Activated CD8-positive, alpha-beta T cell treated with anti-CD3 and anti-CD28 coated beads, Interleukin-2, amount 10 ng/mL, durations not matched to agents 7 days and 5 days (primary cell): ENCODE measurements at regions not wholly inside any gene's neighbourhood (a gene's known extent, or its start where the extent isn't known, plus 50 kb on each side); places are given as distances from the start of the nearest gene placed in this dataset.
"Not testable (repeated sequence)": the region's sequence is repeated elsewhere in the genome, so short reads cannot be mapped to it uniquely, and the experiment has no call there.

Source experiments
- ATAC-seq: fragments of 150-1000 bp; cut with Tn5 transposase; one replicate; pipeline ENCODE4 v1.10.0; 2021; ENCODE audit warnings: moderate library complexity
- CTCF ChIA-PET: fragments of 350-600 bp; sonication (Branson Sonifier 250); formaldehyde crosslinking; loops from one replicate; lab custom pipeline; 2021; ENCODE audit warnings: antibody characterized with exemption; lab: Charles Lee
- POLR2A ChIA-PET: fragments of 350-600 bp; sonication (Branson Sonifier 250); formaldehyde crosslinking; loops from one replicate; lab custom pipeline; 2021; ENCODE audit warnings: antibody characterized with exemption; lab: Charles Lee
- DNase-seq: peaks from one replicate; pipeline ENCODE4 v3.0.0-alpha.2; 2020
- H3K27ac Mint-ChIP-seq: one replicate; pipeline ENCODE4 v1.8.0; 2021; ENCODE audit warnings: mild to moderate bottlenecking, mixed read lengths
- H3K27me3 Mint-ChIP-seq: one replicate; pipeline ENCODE4 v1.8.0; 2021; ENCODE audit warnings: low read depth, mixed read lengths
- H3K36me3 Mint-ChIP-seq: one replicate; pipeline ENCODE4 v1.8.0; 2021; ENCODE audit warnings: low read depth, mixed read lengths
- H3K4me1 Mint-ChIP-seq: one replicate; pipeline ENCODE4 v1.8.0; 2021; ENCODE audit warnings: low read depth, mixed read lengths
- H3K4me3 Mint-ChIP-seq: one replicate; pipeline ENCODE4 v1.8.0; 2021; ENCODE audit warnings: mild to moderate bottlenecking, mixed read lengths
- H3K9me3 Mint-ChIP-seq: one replicate; pipeline ENCODE4 v1.8.0; 2022; ENCODE audit warnings: mixed read lengths; ENCODE audit not compliant: insufficient read depth

DNA sequence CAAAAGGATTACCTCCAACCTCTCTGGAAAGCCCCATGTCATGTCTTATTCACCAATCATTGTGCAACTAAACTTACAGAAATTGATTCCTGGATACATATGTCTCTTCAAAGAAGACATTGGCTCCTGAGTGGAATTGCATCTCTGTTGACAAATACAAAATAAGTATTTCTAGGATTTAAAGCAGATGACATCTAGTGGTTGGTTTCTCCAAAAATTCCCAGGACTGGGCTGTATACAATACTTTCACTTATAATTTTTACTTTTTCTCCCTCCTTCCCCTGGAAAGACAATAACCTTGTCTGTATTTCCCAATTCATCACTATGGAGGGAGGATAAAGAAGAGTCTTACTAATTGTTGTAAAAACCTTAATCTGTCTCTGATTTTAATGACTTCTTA, 1347.4 kb downstream of the NCAM2 start:
- Mint-ChIP-seq H3K27ac (no peak overlapping the region), H3K4me3 (no peak overlapping the region), H3K4me1 (no peaks in the 10 kb centered on the region), H3K27me3 (no peaks in the 10 kb centered on the region), H3K36me3 (no peaks in the 10 kb centered on the region), H3K9me3 (no peaks in the 10 kb centered on the region)
- no peak for DNase-seq
- no peak for ATAC-seq
- CTCF ChIA-PET: no interaction called here
- POLR2A ChIA-PET: no interaction called here

DNA sequence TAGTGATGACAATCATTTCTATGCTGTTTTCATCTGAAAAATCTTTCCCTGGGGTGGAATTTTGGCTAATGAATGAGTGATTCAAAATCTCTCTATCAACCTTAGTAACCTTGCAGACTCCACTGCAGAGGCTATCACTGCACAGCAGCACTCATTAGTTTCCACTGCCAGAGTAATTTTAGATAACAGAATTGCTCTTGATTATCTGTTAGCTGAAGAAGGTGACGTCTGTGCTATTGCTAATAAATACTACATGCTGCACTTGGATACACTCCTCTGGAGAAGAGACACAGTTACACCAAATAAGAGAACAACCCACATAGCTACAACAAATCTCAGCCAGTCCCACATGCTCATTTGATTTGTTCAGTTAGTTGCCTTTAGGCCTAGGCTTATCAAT, 1348.4 kb downstream of the NCAM2 start:
- Mint-ChIP-seq H3K4me3 (no peak overlapping the region), H3K9me3 (no peaks in the 10 kb centered on the region), H3K27me3 (no peaks in the 10 kb centered on the region), H3K4me1 (no peaks in the 10 kb centered on the region), H3K27ac (no peak overlapping the region), H3K36me3 (no peaks in the 10 kb centered on the region)
- DNase-seq (no peak), ATAC-seq (no peak)
- ChIA-PET CTCF (no interaction called here), POLR2A (no interaction called here)

DNA sequence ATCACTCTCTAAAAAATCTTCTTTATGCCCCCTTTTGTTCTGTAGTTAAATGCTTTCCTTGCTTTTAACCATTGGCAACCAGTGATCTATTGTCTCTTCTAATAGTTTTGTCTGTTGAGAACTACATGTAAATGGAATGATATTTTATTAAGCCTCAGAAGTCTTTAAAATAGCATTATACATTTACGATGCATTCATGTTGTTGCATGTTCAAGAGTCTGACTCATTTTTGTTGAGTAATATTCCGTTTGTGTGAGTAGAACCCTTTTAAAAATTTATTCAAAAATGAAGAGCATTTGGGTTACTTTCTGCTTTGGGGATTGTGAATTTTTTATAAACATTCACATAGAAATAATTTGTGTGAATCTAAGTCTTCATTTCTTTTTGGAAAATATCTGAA, 1352.9 kb downstream of the NCAM2 start:
- Mint-ChIP-seq H3K27me3 (no peaks in the 10 kb centered on the region), H3K9me3 (peaks cover 12% of the 10 kb centered on the region), H3K4me3 (no peak overlapping the region), H3K4me1 (no peaks in the 10 kb centered on the region), H3K36me3 (no peaks in the 10 kb centered on the region), H3K27ac (no peak overlapping the region)
- POLR2A ChIA-PET: no interaction called here
- ATAC-seq (no peak), DNase-seq (no peak)
- CTCF ChIA-PET: no interaction called here

DNA sequence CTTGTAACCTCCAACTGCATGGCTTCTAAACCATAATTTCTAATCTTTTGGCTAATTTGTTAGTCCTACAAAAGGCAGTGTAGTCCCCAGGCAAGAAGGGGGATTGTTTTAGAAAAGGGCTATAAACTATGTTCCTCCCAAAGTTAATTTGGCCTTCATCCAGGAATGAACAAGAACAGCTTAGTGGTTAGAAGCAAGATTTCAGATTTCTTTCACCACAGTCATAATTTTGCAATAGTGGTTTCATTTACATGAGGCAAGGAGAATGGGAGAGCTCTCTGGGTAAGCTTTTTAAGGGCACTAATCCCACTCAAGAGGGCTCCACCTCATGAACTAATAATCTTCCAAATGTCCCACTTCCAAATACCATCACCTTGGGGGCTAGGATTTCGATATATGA, 1353.9 kb downstream of the NCAM2 start:
- H3K4me3 Mint-ChIP-seq: no peak overlapping the region
- ATAC-seq (no peak), DNase-seq (no peak)
- ChIA-PET POLR2A (no interaction called here), CTCF (no interaction called here)
- H3K27me3 Mint-ChIP-seq: no peaks in the 10 kb centered on the region
- peaks cover 12% of the 10 kb centered on the region for H3K9me3 Mint-ChIP-seq
- H3K27ac Mint-ChIP-seq: no peak overlapping the region
- no peaks in the 10 kb centered on the region for H3K4me1 Mint-ChIP-seq
- H3K36me3 Mint-ChIP-seq: no peaks in the 10 kb centered on the region

DNA sequence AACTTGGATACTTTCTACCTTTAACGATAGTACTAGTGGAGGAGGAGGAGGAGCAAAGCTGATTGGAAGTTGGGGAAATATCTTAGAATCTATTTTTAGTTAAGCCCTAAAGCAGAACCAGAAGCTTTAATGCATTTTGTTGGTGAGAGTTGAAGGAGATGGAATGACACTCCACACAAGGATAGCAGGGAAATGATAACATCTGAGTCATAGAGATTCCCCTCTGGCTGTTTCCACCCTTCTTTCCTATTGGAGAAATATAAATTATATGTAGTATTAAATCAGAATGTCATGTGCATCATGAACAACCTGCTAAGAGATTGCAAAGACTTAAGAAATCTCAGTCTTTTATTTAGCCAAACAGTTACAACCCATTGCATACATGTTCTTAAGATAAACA, 1357.7 kb downstream of the NCAM2 start:
- Mint-ChIP-seq H3K27me3 (no peaks in the 10 kb centered on the region), H3K27ac (no peak overlapping the region), H3K36me3 (no peaks in the 10 kb centered on the region), H3K9me3 (peaks cover 12% of the 10 kb centered on the region), H3K4me1 (no peaks in the 10 kb centered on the region), H3K4me3 (no peak overlapping the region)
- CTCF ChIA-PET: no interaction called here
- no peak for DNase-seq
- no peak for ATAC-seq
- POLR2A ChIA-PET: no interaction called here

DNA sequence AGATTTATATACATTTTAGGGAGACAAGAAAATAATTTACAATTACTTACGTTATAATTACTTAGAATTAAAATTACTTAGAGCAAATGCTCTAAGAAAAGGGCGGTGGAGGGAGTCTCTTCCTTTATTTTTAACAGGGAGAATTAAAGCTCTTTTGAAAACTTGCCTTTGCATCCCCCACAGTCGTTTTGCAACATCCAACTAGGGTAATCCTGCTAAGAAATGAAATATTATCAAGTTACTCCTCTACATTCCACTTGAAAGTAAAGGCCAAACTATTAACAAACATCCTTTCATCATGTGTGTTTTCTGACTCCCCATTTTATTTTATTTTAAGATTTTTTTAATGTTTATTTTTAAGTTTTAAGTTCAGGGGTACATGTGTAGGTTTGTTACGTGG, 1358.5 kb downstream of the NCAM2 start:
- DNase-seq: no peak
- no peak for ATAC-seq
- Mint-ChIP-seq H3K36me3 (no peaks in the 10 kb centered on the region), H3K4me3 (no peak overlapping the region), H3K27me3 (no peaks in the 10 kb centered on the region), H3K4me1 (no peaks in the 10 kb centered on the region), H3K9me3 (peaks cover 12% of the 10 kb centered on the region), H3K27ac (no peak overlapping the region)
- POLR2A ChIA-PET: no interaction called here
- CTCF ChIA-PET: interaction anchor here (0.7 kb wide), 1 partner anchor 219 kb away, joined by 3 read pairs; no protein-coding TSS in a partner anchor

DNA sequence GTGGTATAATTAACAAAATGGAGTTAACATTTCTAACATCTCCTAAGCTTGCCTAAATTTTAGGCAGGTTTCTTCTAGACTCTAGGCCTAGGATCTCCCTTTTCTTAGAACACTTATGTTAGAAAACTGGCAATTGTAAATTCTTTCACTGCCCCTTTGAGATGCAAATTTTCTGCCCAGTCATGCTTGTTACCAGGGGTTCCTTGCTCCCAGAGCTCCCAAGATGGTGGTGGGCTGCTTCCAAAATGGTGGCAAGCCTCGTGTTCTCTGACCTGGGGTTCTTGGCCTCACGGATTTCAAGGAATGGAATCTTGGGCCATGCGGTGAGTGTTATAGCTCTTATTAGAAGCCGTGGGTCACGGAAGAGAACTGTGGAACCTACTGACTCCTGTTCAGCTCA, 1361.4 kb downstream of the NCAM2 start:
- POLR2A ChIA-PET, ATAC-seq, H3K36me3 Mint-ChIP-seq, CTCF ChIA-PET, H3K4me3 Mint-ChIP-seq, DNase-seq, H3K27ac Mint-ChIP-seq, H3K4me1 Mint-ChIP-seq, H3K27me3 Mint-ChIP-seq, H3K9me3 Mint-ChIP-seq: not testable (repeated sequence)

DNA sequence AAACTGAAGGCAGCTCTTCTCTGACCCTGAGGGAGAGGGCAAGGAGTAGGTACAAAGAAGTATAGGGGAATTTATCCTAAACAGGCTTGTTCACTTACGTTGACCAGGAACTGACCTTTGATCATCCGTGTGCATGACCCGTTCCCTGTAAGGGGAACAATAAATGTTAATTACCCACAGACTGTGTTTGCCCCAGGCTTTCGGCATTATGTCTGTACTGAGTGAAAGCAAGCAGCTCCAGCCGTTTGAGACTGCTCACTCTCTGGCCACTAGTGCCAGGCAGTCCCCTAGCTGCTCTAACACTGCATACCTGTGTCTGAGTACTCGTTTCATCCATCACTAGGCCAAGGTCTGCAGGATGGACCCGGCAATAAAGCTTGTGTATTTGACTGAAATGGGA, 1365.3 kb downstream of the NCAM2 start:
- H3K27me3 Mint-ChIP-seq: no peaks in the 10 kb centered on the region
- no peak for DNase-seq
- no peaks in the 10 kb centered on the region for H3K36me3 Mint-ChIP-seq
- H3K4me3 Mint-ChIP-seq: no peak overlapping the region
- ChIA-PET CTCF (no interaction called here), POLR2A (no interaction called here)
- H3K4me1 Mint-ChIP-seq: no peaks in the 10 kb centered on the region
- ATAC-seq: no peak
- H3K9me3 Mint-ChIP-seq: no peaks in the 10 kb centered on the region
- no peak overlapping the region for H3K27ac Mint-ChIP-seq

DNA sequence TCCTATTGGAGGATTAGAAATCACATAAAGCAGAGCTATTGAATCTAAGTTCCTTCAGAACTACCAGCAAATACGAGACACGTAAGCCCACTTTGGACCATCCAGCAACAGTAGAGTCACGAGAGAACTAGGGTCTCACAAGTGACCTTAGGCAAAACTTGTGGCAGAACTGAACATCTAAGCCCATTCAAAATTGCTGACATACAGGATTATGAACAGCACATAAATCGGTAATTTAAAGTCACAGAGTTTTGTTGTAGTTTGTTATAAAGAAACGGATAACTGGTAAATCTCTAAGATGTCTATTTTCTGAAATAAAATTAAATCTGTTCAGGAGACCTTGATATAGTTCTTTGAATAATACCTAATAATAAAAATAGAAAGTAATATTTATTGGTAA, 1366.0 kb downstream of the NCAM2 start:
- Mint-ChIP-seq H3K4me3 (no peak overlapping the region), H3K36me3 (no peaks in the 10 kb centered on the region), H3K27me3 (no peaks in the 10 kb centered on the region), H3K27ac (no peak overlapping the region), H3K9me3 (no peaks in the 10 kb centered on the region), H3K4me1 (no peaks in the 10 kb centered on the region)
- CTCF ChIA-PET: no interaction called here
- DNase-seq (no peak), ATAC-seq (no peak)
- POLR2A ChIA-PET: no interaction called here

DNA sequence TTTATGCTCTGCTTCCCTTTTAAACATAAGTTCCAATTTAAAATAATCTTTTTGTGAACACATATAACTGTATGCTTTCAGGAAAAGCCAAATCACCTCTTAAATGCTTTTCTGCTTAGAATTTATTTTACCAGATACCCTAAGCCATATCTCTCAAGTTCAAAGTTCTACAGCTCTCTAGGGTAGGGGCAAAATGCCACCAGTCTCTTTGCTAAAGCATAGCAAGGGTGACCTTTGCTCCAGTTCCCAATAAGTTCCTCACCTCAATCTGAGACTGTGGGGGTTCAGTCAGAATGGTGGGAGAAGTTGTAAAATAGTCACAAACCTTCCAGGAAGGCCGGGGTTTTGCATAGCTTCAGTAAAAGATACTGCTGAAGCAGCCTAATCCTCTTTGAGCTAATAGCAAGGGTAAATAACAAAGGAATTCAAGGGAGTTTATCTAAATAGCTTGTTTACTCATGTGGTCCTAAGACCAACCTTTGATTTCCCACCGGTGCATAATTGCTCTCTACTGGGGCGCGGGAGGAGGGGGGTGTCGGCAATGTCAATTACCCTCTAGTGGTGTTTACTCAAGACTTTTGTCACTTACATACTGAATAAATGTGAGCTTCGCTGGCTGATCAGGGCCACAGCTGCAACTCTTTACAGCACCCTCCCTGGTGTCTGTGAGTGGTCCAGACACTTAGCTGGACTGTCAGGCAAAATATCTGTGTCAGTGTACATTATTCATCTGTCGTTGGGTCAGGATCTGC, 1376.2 kb downstream of the NCAM2 start:
- H3K27ac Mint-ChIP-seq: no peak overlapping the region
- CTCF ChIA-PET: no interaction called here

DNA sequence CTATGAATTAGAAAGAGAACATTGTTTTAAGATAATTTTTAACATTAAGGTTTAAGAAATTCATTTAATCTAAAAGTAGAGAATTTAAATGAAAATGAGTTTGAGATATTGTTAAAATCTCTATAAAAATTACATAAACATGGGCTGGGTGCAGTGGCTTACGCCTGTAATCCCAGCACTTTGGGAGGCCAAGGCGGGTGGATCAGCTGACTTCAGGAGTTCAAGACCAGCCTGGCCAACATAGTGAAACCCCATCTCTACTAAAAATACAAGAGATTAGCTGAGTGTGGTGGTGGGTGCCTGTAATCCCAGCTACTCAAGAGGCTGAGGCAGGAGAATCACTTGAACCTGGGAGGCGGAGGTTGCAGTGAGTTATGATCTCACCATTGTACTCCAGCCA, 1379.6 kb downstream of the NCAM2 start:
- CTCF ChIA-PET, H3K4me1 Mint-ChIP-seq, ATAC-seq, POLR2A ChIA-PET, H3K27me3 Mint-ChIP-seq, H3K4me3 Mint-ChIP-seq, H3K9me3 Mint-ChIP-seq, DNase-seq, H3K27ac Mint-ChIP-seq, H3K36me3 Mint-ChIP-seq: not testable (repeated sequence)

More for the DNA sequence above, 1376.2 kb downstream of the NCAM2 start:
- no peaks in the 10 kb centered on the region for H3K4me1 Mint-ChIP-seq
- no peak overlapping the region for H3K4me3 Mint-ChIP-seq
- H3K36me3 Mint-ChIP-seq: no peaks in the 10 kb centered on the region
- DNase-seq (no peak), ATAC-seq (no peak)
- no peaks in the 10 kb centered on the region for H3K9me3 Mint-ChIP-seq
- H3K27me3 Mint-ChIP-seq: no peaks in the 10 kb centered on the region
- POLR2A ChIA-PET: interaction anchor here (0.6 kb wide), 1 partner anchor 498 kb away, joined by 3 read pairs; no protein-coding TSS in a partner anchor

DNA sequence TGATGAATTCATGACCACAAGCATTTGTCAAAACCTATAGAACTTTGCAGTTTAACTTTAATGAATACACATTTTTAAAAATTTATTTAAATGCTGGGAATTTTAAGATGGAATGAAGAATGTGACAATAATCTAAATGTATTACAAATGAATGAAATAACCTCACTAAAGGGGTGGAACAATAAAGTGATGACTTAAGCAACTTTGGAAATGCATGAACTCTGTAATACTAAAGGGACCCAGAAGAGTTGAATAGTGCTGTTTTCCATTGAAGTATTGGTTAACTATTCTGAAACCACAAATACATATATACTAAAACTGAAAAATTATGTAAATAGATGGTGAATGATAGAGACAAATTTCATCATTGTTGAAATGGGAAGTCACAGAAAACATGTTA, 1395.1 kb downstream of the NCAM2 start:
- H3K4me3 Mint-ChIP-seq: no peak overlapping the region
- no peaks in the 10 kb centered on the region for H3K9me3 Mint-ChIP-seq
- POLR2A ChIA-PET: no interaction called here
- H3K36me3 Mint-ChIP-seq: no peaks in the 10 kb centered on the region
- DNase-seq (no peak), ATAC-seq (no peak)
- CTCF ChIA-PET: no interaction called here
- H3K27ac Mint-ChIP-seq: no peak overlapping the region
- H3K4me1 Mint-ChIP-seq: no peaks in the 10 kb centered on the region
- no peaks in the 10 kb centered on the region for H3K27me3 Mint-ChIP-seq

DNA sequence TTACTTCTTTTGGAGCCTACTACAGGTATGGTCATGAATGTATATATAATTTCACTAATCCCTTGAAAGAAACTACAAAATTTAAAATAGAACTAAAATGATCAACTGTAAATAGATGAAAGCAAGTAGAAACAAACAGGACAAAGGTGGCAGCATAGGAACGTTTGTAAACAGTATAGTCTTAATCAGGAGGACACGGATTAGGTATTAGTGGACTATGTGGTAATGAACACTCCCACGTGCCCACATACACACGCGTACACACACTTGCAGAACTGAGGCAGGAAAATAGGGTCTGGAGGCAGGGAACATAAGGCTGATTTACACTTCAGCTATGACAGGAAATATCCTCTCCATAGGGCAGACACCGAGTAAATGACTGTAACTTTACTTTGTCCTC, 1397.8 kb downstream of the NCAM2 start:
- DNase-seq (no peak), ATAC-seq (no peak)
- ChIA-PET CTCF (no interaction called here), POLR2A (no interaction called here)
- Mint-ChIP-seq H3K27ac (no peak overlapping the region), H3K27me3 (no peaks in the 10 kb centered on the region), H3K4me1 (no peaks in the 10 kb centered on the region), H3K9me3 (no peaks in the 10 kb centered on the region), H3K4me3 (no peak overlapping the region), H3K36me3 (no peaks in the 10 kb centered on the region)
